Pancreas (tissue), 10 donors: ENCODE measurements at regions not wholly inside any gene's neighbourhood (a gene's known extent, or its start where the extent isn't known, plus 50 kb on each side); places are given as distances from the start of the nearest gene placed in this dataset.

Experiments
- ATAC-seq, 4 donors: fragments of 200-7000 bp; cut with Tn5 transposase; one replicate each; pipeline versions ENCODE4 v1.8.0 to v1.9.1; 2020; ENCODE audit warnings: mild to moderate bottlenecking in 4 of 4, moderate library complexity in 4 of 4
- DNase-seq, 6 donors: peaks; one replicate each; pipeline ENCODE4 v3.0.0-alpha.2; 2020
- FAIRE-seq: peaks from 2 replicates; lab custom pipeline; 2012; peaks lifted over from hg19 to GRCh38; lab: Jason Lieb, UNC
- H3K27ac ChIP-seq, 4 donors: fragments of 200-600 bp; sonication (generic); 1 replicate in 3 of 4; 2 replicates in 1 of 4; pipeline versions ENCODE4 v1.5.0 to v1.8.0; 2020
- H3K27me3 ChIP-seq, 4 donors: fragments of 200-600 bp; one replicate each; pipeline ENCODE4 v1.8.0; 2021
- H3K36me3 ChIP-seq, 3 donors: fragments of 200-600 bp; sonication (generic) in 1 of 3; one replicate each; pipeline versions ENCODE4 v1.5.0 to v1.8.0; 2020 to 2021
- H3K4me1 ChIP-seq, 3 donors: fragments of 200-600 bp; one replicate each; pipeline ENCODE4 v1.8.0; 2021
- H3K4me3 ChIP-seq, 4 donors: fragments of 200-600 bp; sonication (generic) in 2 of 4; one replicate each; pipeline versions ENCODE4 v1.5.0 to v1.8.0; 2020 to 2021
- H3K9me3 ChIP-seq, 4 donors: fragments of 200-600 bp; one replicate each; pipeline ENCODE4 v1.8.0; 2021
- WGBS, 2 donors: extraction: QIAGEN DNeasy Blood & Tissue Kit; methylation state at CpG; one replicate each; pipeline ENCODE4 v1.1.7; 2013; 5-methylcytosine and 5-hydroxymethylcytosine counted together
- intact Hi-C, 3 donors: fragments of 100-400 bp; cut with DNase I; formaldehyde crosslinking; loops; one replicate each; pipeline versions ENCODE4 v1.11.1 to v1.14.2; 2022
- TF ChIP-seq, protein P1 (sequence below), 4 donors: fragments of 200-600 bp; sonication (generic) in 3 of 4; IDR thresholded peaks; one replicate each; pipeline versions ENCODE4 v1.5.0 to v1.8.0; 2021; ENCODE audit warnings: antibody characterized with exemption in 4 of 4
- donor health status: healthy with polysubstance abuse.
- donor health status: DM: no; HTN: no; CAD: no; lungs with moderate emphysema.
- donor health status: DM: no; HTN: no; CAD: no.
- donor health status: control.
- donor health status: control.
- donor health status: Bipolar disorder and iron deficiency.
- donor health status: DM: yes; HTN: yes; CAD: no.
- donor health status: DM: no; HTN: no; CAD: no.
- donor health status: DM: no; HTN: no; CAD: no.
- donor health status: DM: yes; HTN: yes; CAD: no.

DNA sequence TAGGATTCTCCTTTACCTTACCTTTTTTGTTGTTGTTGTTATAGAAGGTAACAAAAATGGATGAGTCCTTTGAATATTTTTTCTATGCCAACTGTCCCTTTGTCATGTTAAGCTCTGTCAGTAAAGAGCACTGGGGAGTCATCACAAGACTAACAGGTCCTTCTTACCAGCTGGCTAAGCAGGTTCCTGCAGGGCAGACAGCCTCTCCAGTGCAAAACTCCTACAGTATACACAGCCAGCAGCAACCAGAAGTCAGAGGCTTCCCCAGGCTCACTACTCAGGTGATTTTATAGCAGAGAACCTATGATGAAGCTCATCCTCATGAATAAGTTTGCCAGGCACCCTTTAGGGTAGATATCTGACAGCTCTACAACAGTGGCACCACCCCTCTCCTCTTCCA is 271.1 kb downstream of the RERGL start:
- no peak overlapping the region for H3K4me3 ChIP-seq
- TF ChIP-seq, protein P1, sequence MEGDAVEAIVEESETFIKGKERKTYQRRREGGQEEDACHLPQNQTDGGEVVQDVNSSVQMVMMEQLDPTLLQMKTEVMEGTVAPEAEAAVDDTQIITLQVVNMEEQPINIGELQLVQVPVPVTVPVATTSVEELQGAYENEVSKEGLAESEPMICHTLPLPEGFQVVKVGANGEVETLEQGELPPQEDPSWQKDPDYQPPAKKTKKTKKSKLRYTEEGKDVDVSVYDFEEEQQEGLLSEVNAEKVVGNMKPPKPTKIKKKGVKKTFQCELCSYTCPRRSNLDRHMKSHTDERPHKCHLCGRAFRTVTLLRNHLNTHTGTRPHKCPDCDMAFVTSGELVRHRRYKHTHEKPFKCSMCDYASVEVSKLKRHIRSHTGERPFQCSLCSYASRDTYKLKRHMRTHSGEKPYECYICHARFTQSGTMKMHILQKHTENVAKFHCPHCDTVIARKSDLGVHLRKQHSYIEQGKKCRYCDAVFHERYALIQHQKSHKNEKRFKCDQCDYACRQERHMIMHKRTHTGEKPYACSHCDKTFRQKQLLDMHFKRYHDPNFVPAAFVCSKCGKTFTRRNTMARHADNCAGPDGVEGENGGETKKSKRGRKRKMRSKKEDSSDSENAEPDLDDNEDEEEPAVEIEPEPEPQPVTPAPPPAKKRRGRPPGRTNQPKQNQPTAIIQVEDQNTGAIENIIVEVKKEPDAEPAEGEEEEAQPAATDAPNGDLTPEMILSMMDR (IDR thresholded peaks at IDR 0.05): no peak
- FAIRE-seq (no peak), DNase-seq (no peak), ATAC-seq (no peak)
- H3K9me3 ChIP-seq: no peaks in the 10 kb centered on the region
- intact Hi-C loops: no loop called here
- no peaks in the 10 kb centered on the region for H3K4me1 ChIP-seq
- H3K27ac ChIP-seq: no peak overlapping the region
- H3K27me3 ChIP-seq: no peaks in the 10 kb centered on the region
- H3K36me3 ChIP-seq: no peaks in the 10 kb centered on the region

DNA sequence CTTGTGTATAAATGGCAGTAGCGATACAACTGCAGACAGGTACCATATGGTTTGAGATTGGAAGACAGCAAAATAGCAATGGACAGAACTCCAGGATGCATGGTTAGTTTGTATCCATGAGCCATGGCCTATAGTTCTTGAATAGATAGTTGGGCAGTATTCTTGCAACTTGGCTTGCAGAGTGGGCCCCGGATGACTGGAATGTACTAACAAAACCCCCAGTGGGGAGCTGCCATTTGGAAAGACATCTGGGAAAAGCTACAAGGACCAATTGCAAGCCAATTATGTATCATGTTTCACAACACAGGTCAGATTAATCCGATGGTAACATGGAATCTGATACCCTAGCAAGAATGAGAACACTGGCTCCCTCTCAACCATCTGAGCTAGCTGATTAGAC is 279.6 kb downstream of the RERGL start:
- Histone ChIP-seq H3K27me3 (no peaks in the 10 kb centered on the region), H3K4me1 (no peaks in the 10 kb centered on the region), H3K27ac (no peak overlapping the region), H3K36me3 (no peaks in the 10 kb centered on the region), H3K4me3 (no peak overlapping the region), H3K9me3 (no peaks in the 10 kb centered on the region)
- FAIRE-seq (no peak), DNase-seq (no peak), ATAC-seq (no peak)
- intact Hi-C loops: no loop called here
- WGBS, 2 donors: 50 to 65% methylated on average over 3 of the region's 3 CpGs
- TF ChIP-seq, protein P1 (IDR thresholded peaks at IDR 0.05): no peak

GRCh38 chr12:17809206-17809605 is 280.8 kb downstream of the RERGL start:
- ATAC-seq (no peak), DNase-seq (no peak), FAIRE-seq (no peak)
- intact Hi-C loops: no loop called here
- TF ChIP-seq, protein P1 (IDR thresholded peaks at IDR 0.05): no peak
- no peaks in the 10 kb centered on the region for H3K9me3 ChIP-seq
- H3K27me3 ChIP-seq: no peaks in the 10 kb centered on the region
- no peak overlapping the region for H3K4me3 ChIP-seq
- H3K36me3 ChIP-seq: no peaks in the 10 kb centered on the region
- H3K27ac ChIP-seq: no peak overlapping the region
- WGBS, 2 donors: 34 to 50% methylated on average over 1 of the region's 1 CpG
- no peaks in the 10 kb centered on the region for H3K4me1 ChIP-seq

DNA sequence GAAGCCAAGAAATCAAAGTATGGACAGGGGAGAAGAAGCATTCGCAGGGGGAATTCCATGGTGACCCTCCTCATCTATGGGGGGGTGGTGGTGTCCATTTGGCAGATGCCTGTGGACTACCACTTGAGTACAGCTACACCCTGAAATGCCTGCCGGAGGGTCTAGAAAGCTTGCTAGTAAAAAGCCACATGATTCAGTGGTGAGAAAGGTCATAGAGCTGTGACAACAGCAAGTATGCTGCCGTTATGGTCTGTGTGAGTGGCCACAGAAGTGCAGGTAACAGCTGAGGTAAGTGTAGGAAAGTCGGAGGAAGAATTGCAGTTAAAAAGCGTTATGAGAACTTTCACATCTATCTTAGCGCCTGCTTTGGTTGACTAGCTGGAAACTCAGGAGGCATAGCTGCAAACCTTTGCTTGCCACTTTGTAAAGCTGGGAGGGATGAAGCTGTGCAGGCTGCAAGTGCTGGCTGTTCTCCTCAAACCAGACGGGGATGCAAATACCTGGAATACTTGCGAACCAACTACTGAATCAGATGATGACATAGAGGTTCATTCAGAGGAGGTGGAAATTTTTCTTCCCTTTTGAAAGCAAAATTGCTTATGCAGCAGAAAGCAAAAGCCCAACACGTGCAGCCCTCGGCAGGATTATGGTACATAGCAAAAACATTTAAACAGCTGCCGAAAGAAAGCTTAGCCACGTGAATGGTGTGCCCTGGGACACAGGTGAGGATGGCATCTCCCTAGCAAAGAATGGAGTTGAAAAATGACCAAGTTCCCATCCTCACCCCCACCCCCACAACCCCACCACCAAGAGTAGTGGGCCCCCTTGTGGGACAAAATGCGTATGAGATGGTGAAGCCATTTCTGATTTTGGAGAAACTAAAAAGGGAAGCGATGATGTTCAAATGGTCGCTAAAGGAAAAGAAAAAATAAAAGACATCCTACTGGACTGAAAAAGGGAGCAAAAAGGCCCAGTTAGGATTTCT is 287.0 kb downstream of the RERGL start:
- H3K27me3 ChIP-seq: no peaks in the 10 kb centered on the region
- intact Hi-C loops: no loop called here
- WGBS, 2 donors: 52 to 57% methylated on average over 15 of the region's 15 CpGs
- H3K4me1 ChIP-seq: no peaks in the 10 kb centered on the region
- ATAC-seq (no peak), DNase-seq (no peak), FAIRE-seq (no peak)
- no peak overlapping the region for H3K27ac ChIP-seq
- H3K9me3 ChIP-seq: no peaks in the 10 kb centered on the region
- H3K36me3 ChIP-seq: no peaks in the 10 kb centered on the region
- H3K4me3 ChIP-seq: no peak overlapping the region
- TF ChIP-seq, protein P1 (IDR thresholded peaks at IDR 0.05): no peak

DNA sequence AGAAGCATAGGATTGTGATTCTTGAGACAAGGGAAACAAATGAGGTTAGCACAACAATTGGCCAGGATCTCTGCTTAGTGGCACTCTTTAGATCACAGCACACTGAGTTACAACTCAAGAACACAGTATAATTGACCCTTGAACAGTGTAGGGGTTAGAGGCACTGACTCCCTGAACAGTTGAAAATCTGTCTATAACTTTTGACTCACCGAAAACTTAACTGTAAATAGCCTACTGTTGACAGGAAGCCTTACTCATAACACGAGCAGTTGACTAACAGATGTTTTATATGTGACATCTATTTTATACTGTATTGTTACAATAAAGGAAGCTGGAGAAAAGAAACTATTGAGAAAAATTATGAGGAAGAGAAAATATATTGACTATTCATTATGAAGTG is 296.1 kb downstream of the RERGL start:
- Histone ChIP-seq H3K9me3 (no peaks in the 10 kb centered on the region), H3K4me1 (no peaks in the 10 kb centered on the region), H3K27ac (no peak overlapping the region), H3K4me3 (no peak overlapping the region), H3K36me3 (no peaks in the 10 kb centered on the region), H3K27me3 (no peaks in the 10 kb centered on the region)
- ATAC-seq (no peak), FAIRE-seq (no peak), DNase-seq (no peak)
- 40 to 59% methylated on average over 2 of the region's 2 CpGs for WGBS, 2 donors
- TF ChIP-seq, protein P1 (IDR thresholded peaks at IDR 0.05): no peak
- intact Hi-C loops: no loop called here
